ENCODE measurements at regions not wholly inside any gene's neighbourhood (a gene's known extent, or its start where the extent isn't known, plus 50 kb on each side); places are given as distances from the start of the nearest gene placed in this dataset.

- DNase-seq, result no peak
Measured at GRCh38 chr18:78399992-78400503, 579.6 kb upstream of the SALL3 start.

- no peak for DNase-seq
Measured at GRCh38 chr18:78402440-78402839, 577.2 kb upstream of the SALL3 start.

GRCh38 chr18:78402966-78403365 is 576.7 kb upstream of the SALL3 start:
- DNase-seq, result no peak

GRCh38 chr18:78403371-78403770 is 576.2 kb upstream of the SALL3 start:
- DNase-seq, result no peak

- no peak for DNase-seq
Measured at GRCh38 chr18:78405763-78406162, 573.9 kb upstream of the SALL3 start.

GRCh38 chr18:78406743-78407465 is 572.7 kb upstream of the SALL3 start:
- DNase-seq, result no peak

- no peak for DNase-seq
Measured at GRCh38 chr18:78407466-78407844, 572.2 kb upstream of the SALL3 start.

GRCh38 chr18:78408623-78409022 is 571.0 kb upstream of the SALL3 start:
- no peak for DNase-seq

GRCh38 chr18:78410094-78410786 is 569.4 kb upstream of the SALL3 start:
- DNase-seq, result no peak

- no peak for DNase-seq
Measured at GRCh38 chr18:78411539-78411938, 568.1 kb upstream of the SALL3 start.

- DNase-seq, result no peak
Measured at GRCh38 chr18:78414302-78414701, 565.3 kb upstream of the SALL3 start.

- no peak for DNase-seq
Measured at GRCh38 chr18:78416853-78417252, 562.8 kb upstream of the SALL3 start.

- no peak for DNase-seq
Measured at GRCh38 chr18:78418379-78418778, 561.2 kb upstream of the SALL3 start.

GRCh38 chr18:78419171-78419570 is 560.4 kb upstream of the SALL3 start:
- no peak for DNase-seq

- no peak for DNase-seq
Measured at GRCh38 chr18:78420116-78420515, 559.5 kb upstream of the SALL3 start.

- no peak for DNase-seq
Measured at GRCh38 chr18:78421392-78421791, 558.2 kb upstream of the SALL3 start.

GRCh38 chr18:78422336-78422735 is 557.3 kb upstream of the SALL3 start:
- DNase-seq, result no peak

- no peak for DNase-seq
Measured at GRCh38 chr18:78423811-78424210, 555.8 kb upstream of the SALL3 start.

GRCh38 chr18:78424403-78425018 is 555.1 kb upstream of the SALL3 start:
- DNase-seq, result no peak

- no peak for DNase-seq
Measured at GRCh38 chr18:78425019-78425412, 554.6 kb upstream of the SALL3 start.

- no peak for DNase-seq
Measured at GRCh38 chr18:78427081-78427480, 552.5 kb upstream of the SALL3 start.

- no peak for DNase-seq
Measured at GRCh38 chr18:78429127-78430108, 550.2 kb upstream of the SALL3 start.
